MM.1S (cell line): ENCODE measurements at regions not wholly inside any gene's neighbourhood (a gene's known extent, or its start where the extent isn't known, plus 50 kb on each side); places are given as distances from the start of the nearest gene placed in this dataset.

ENCODE experiments used
- EZH2 ChIP-seq: fragments of 300-600 bp; sonication (generic); optimal IDR thresholded peaks from 2 replicates; pipeline ENCODE3; 2017; ENCODE audit warnings: low read depth, mild to moderate bottlenecking, antibody characterized with exemption, low read length, mixed read lengths
- EZH2phosphoT487 ChIP-seq: fragments of 300-600 bp; sonication (generic); IDR thresholded peaks from 2 replicates; pipeline ENCODE4 v1.6.1; 2018; ENCODE audit warnings: antibody characterized with exemption, low read length
- TF ChIP-seq, protein P1 (sequence below): fragments of 300-600 bp; sonication (generic); IDR thresholded peaks from 2 replicates; pipeline ENCODE4 v1.5.1; 2016; ENCODE audit warnings: antibody characterized with exemption, low read length, mixed read lengths

- TF ChIP-seq, protein P1, sequence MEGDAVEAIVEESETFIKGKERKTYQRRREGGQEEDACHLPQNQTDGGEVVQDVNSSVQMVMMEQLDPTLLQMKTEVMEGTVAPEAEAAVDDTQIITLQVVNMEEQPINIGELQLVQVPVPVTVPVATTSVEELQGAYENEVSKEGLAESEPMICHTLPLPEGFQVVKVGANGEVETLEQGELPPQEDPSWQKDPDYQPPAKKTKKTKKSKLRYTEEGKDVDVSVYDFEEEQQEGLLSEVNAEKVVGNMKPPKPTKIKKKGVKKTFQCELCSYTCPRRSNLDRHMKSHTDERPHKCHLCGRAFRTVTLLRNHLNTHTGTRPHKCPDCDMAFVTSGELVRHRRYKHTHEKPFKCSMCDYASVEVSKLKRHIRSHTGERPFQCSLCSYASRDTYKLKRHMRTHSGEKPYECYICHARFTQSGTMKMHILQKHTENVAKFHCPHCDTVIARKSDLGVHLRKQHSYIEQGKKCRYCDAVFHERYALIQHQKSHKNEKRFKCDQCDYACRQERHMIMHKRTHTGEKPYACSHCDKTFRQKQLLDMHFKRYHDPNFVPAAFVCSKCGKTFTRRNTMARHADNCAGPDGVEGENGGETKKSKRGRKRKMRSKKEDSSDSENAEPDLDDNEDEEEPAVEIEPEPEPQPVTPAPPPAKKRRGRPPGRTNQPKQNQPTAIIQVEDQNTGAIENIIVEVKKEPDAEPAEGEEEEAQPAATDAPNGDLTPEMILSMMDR: no peak
- TF ChIP-seq EZH2phosphoT487 (no peak), EZH2 (no peak)
Measured at GRCh38 chr1:234838820-234839219, 228.8 kb upstream of the IRF2BP2 start.
